NCI-H128 (cell line): ENCODE measurements at regions not wholly inside any gene's neighbourhood (a gene's known extent, or its start where the extent isn't known, plus 50 kb on each side); places are given as distances from the start of the nearest gene placed in this dataset.

Experiments used
- DNase-seq: peaks from one replicate; lab custom pipeline; 2025; ENCODE audit not compliant: unreplicated experiment; lab: John Stamatoyannopoulos, UW

DNA sequence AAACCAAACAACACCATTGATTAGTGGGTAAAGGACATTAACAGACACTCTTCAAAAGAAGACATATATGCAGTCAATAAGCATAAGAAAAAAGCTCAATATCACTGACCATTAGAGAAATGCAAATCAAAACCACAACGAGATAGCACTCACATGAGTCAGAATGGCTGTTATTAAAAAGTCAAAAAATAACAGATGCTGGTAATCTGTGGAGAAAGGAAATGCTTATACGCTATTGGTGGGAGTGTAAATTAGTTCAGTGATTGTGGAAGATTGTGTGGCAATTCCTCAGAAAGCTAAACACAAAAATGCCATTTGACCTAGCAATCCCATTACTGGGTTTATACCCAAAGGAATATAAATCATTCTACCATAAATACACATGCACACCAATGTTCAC lies 182.6 kb downstream of the TRPC6 start:
- DNase-seq, result no peak

DNA sequence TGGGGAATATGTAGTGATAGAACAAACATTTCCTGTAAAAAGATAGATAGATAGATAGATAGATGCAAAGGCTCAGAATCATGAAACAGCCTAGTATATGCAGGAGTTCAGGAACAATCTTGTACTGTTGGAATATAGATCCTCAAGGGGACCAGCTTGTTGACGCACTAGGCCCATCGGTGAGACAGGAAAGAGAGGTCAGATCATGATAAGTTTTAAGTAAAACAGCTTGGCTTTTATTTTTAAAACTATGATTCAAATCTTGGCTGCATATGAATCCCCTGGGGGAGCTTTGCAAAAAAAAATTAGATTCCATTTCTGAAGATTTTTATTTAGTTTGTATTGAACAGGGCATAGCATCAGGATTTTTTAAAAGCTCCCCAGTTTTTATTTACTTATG lies 185.8 kb downstream of the TRPC6 start:
- DNase-seq, result no peak

DNA sequence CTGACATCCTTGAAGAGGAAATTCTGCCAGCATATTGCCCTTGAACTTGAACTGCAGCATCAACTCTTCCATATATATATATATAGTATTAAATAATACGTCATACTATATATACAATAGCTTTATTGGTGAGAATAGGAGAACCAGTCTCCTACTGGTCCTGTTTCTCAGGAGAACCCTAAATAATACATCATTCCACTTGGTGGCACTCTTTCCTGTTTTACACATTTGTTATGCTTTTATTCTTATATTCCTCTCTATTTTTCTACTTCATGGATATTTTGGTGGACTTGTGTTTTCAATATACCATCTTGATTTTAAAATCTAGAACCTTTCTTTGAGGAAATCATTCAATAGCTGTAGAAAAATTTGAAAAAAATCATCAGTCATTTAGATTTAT lies 193.3 kb downstream of the TRPC6 start:
- DNase-seq, result no peak

DNA sequence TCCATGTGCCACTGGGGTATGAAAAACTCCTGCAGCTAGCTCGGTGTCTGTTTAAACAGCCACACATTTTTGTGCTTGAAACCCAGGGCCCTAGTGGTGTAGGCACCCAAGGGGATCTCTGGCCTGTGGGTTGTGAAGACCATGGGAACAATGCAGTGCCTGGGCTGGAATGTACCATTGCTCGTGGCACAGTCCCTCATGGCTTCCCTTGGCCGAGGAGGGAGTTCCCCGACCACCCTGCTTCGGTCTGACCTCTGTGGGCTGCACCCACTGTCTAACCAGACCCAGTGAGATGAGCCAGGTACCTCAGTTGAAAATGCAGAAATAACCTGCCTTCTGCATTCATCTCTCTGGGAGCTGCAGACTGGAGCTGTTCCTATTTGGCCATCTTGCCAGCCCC lies 214.0 kb downstream of the TRPC6 start:
- no peak for DNase-seq

DNA sequence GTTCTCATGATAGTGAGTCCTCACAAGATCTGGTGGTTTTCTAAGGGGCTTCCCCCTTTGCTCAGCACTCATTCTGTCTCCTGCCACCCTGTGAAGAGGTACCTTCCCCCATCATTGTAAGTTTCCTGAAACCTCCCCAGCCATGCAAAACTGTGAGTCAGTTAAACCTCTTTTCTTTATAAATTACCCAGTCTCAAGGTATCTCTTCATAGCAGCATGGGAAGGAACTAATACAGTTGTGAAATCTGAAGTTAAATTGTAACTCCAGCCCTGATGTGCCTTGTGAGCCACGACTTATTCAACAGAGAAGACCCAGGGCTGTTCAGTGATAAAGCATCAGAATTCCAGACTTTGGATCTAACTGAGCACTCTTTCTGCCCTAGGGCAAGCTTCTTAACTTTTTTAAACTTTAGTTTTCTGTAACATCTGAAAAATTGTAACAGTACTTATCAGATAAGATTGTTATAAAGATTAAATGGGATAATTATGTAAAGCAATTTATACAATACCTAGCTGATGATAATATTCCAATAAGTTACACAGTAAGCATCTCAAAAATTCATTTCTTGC lies 220.0 kb downstream of the TRPC6 start:
- no peak for DNase-seq

DNA sequence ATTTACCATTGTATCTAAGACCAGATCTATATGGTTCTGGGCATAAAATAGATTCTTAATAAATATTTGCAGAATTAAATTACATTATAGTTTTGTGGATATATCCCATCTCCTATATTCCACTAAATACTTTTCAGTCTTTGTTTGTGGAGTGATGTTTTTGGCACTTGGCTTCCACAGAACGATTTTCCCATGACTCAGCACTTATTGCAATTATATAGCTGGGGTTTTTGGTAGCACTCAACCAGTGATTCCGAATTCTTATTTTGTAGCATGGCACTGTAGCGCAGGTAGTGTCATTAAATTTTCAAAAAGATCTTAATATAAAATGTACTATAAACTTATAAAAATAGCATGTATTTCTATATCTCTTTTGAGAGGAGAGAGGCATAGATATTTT lies 221.2 kb downstream of the TRPC6 start:
- DNase-seq, result no peak

DNA sequence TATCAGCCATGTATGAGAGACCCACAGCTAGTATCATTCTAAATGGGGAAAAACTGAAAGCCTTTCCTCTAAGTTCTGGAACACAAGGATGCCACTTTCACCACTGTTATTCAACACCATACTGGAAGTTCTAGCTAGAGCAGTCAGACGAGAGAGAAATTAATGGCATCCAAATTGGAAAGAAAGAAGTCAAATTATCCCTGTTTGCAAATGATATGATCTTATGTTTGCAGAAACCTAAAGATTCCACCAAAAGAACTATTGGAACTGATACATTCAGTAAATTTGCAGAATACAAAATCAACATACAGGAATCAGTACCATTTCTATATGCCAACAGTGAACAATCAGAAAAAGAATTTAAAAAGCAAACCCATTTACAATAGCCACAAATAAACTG lies 226.0 kb downstream of the TRPC6 start:
- no peak for DNase-seq

DNA sequence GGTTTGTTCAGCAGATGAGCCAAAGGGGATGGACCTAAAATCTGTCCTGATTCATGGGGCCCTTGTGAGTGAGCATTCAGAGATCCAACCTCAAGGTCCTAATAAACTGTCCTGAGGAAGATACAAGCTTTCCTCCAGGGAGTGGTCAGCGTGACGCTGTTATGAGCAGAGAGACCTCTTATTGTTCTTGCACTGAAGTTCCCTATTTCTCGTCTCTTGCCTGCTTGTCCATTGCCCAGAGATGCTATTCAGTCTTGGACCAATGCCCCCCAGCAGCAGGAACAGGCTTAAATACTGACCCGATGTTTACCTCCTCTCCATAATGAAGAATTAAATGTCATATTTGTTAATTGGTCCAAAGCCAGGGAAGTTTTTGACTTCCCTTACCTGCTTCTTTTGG lies 225.2 kb upstream of the PGR start:
- DNase-seq, result no peak

DNA sequence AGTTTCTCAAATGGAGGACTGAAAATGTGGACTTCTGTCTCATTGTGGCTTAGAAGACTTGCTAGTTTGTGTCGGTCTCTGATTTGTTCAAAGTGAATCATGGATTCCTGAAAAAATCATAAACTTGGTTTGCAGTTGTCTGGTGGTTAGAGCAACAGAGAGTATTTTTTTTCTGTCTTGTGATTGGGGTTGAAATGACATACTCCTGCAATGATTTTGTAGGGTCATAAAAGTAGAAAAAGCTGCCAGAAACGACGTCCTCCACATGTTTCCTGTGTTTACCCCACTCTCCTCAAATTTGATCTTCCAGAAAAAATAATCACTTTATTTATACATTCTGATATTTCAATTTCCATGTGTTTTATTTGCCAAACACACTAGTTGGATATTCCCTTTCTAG lies 219.2 kb upstream of the PGR start:
- no peak for DNase-seq

DNA sequence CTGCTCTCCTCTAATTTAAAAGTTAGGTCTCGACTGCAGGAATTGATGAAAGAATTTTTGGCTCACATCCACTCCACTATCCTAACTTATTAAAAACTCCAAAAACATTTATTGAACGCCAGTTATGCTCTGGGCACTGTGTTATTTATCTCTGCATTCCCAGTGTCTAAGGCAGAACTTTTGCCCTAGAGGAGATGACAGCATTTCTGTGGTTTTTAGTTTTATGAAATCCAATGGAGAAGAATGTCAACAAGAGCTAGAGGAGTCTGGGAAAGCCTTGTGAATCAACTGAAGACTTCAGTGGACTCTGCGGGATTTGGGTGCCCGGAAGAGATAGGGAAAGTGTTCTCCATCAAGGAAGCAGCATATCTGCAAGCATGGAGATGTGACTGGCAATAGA lies 217.0 kb upstream of the PGR start:
- DNase-seq, result no peak

DNA sequence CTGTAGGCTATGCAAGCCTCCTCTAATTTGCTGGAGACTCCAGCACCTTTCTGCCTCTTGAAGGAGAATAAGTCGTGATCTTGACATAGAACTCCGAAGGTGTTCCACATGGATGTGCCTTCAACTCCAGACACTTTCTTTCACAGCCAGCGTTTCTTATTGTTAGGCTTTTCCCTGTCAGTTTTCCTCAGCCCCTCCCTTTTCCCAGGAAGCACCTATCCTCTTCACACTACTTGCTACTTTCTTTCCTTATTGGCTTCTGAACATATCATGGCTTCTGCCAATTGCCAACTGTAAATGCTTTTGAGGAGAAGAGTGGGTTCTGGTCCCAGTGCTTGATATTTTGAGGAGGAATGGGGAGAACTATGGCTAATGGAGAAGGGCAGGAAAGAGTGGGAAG lies 216.3 kb upstream of the PGR start:
- DNase-seq, result no peak

DNA sequence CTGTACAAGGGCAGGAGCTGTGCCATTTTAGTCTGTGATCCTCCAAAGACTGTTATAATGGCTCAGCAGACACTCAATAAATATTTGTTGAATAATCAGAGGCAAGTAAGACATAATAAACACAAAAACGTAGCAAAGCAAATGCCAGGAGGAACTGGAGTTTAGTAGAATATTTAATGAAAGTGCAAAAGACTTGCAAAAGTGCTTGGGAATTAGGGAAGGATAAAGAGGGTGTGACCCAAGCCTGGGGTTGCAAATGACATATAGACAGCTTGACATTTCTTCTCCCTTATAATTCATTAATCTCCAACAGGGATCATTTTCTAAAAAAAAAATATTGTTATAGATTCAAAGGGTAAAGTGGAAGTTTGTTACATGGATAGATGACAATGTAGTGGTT lies 212.7 kb upstream of the PGR start:
- DNase-seq, result no peak

DNA sequence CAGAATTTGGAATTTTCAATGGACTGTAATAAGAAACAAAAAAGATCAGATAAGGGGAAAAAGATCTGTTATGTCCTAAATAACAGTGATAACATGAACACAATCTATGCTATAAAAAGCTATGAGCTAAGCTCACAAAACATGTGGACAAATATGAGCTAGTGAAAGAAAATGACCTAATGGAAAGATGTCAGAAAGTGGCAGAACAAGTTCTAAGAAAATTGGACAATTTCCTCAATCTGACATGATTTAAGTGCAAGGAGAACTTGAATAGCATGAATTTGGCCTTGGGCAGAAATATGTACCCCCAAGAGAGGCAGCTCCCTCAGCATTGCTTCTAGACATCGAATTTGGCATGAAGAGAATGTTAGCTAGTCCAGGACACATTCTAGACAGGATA lies 212.0 kb upstream of the PGR start:
- no peak for DNase-seq

DNA sequence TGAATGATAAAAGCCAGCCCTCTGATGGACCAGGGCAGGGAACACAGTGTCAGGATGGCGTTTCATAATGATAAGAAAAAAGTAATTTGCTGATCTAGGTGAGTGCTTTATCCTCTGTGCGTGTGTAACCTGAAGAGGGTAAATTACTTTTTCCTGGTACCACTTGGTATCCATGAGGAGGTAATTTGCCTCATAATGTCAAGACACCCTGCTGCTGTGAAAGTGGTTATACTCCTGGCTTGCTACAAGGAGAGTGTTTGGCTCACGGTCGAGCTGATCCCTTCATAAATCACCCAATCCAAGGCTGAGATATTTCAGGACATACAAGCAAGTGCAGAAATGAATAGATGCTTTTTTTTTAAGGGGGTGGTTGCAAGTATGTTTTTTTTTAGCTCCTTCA lies 207.2 kb upstream of the PGR start:
- peak; percentile 68 for DNase-seq

DNA sequence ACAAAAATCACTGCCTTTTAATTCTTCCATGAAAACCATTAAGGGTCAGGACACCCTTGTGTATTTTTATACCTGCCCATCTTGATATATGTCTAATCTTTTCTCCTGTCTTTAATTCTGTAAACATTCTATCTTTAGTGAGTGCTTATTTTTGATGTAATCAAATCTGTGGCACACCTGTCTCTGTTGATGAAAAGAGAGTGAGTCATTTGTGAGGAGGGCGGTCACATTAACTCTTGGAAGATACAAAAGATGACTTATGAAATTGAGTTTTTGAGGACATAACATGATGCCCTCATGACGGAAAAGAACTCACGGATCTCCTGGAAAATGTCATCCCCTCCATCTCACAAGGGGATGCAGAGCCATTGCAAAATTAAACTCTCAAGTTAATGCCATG lies 206.5 kb upstream of the PGR start:
- DNase-seq, result peak; percentile 41

DNA sequence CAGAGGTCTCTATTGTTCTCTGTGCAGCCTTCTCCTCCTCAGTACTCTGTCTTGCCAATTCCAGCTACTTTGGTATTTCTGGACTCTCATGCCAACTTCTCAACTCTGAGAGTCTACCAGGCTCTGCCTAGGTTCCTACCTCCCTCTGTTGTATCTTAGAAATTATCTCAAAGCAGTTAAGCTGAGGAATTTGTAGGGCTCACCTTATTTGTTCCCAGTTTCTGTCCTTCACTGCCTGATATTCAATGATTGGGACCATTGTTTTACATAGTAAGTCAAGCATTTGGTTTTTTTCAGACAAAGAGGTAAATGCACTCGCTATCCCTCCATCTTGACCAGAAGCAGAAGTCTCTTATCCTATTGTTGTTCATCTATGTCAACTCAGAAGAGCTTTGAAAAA lies 205.0 kb upstream of the PGR start:
- no peak for DNase-seq

DNA sequence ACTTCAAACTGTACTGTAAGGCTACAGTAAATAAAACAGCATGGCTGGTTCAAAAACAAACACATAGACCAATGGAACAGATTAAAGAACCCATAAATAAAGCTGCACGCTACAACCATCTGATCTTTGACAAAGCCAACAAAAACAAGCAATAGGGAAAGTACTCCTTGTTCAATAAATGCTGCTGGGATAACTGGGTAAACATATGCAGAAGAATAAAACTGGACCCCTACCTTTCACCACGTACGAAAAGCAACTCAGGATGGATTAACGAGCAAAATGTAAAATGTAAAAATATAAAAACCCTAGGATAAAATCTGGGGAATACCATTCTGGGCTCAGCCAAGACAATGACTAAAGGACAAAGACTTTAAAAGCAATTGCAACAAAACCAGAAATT lies 201.8 kb upstream of the PGR start:
- DNase-seq, result no peak

DNA sequence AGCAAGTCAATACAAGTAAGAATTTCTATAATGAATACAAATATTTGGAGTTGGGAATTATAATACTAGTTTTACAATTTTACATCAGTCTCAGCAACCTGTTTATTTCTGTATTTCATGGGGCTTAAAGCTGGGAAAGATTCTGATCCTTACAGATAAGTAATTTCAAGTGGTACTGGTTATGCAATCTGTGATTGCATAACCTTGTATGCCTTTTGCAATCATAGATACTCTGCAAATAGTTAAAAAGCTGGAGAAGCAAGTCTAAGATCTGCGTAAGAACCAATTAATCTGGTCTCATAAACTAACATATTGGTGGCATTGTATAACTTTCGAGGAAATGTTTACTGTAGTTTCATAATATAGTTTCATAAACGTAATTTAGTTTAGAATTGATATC lies 198.3 kb upstream of the PGR start:
- no peak for DNase-seq

DNA sequence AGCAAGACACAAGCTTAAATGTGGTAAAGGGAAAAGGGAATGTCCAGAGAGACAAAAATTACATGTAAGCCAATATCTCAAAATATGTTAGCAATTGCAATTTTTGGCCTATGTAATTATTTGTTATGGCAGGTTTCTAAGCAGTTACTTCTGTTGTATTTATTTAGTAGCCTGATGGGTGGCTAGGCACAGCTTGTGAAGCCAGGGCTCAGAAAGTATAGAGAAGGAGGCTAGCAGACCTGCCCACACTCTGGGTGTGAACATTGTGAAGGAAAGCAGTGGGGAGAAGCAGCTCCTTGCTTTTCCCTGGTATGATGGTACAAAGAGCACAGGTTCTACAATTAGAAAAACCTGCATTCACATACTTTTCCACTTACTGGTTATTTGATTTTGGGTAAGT lies 196.5 kb upstream of the PGR start:
- no peak for DNase-seq

DNA sequence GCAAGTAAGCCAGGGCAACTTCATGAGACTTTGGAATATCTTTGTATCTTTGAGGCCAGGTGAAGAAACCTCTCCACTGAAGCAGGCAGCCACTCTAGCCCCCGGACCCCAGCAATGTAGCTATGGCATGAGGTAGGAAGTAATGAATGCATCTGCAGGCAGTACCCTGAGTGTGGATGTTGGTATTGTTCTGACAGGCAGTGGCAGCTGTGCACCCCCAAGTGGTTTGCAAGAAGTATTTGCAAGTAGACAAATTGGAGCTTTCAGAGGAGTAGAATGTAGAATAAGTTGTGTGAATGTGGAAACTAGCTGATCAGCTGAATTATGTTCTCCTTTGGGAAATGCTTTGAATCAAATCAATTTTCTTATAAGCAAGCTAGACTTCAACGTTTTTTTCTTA lies 194.4 kb upstream of the PGR start:
- no peak for DNase-seq

DNA sequence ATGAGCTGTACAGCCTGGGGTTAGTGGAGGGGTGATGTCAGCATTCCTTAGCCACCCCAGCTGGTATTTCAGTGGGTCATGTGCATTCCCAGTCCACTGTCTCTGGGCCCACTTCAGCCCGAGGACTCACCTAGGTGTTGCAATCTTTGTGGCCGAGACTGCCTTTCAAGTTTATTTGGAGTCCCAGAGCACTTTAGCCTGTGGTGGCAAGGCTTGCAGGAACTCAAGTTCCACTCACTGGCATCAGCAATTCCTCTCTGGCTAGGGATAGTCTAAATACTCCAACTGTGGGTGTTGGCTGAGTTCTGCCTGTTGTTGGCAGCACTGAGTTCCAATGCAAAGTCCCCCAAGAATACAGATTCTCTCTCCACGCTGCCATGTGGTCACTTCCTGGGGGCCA lies 191.6 kb upstream of the PGR start:
- no peak for DNase-seq

DNA sequence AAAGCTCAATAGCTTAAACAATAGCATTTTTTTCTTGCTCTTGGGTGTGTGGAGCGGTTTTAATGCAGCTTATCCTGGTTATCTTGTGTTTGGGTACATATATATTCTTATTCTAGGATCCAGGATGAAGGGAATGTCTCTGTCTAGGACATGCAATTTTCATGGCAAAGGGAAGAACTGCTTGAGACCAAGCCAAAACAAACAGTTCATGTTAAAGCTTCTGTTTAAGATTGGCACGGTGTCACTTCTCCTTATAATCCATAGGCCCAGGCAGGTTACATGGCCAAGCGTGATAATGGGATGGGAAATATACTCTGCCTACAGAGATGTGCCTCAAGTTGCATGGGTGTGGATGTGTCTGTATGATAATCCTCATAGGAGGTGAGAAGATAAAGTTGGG lies 177.1 kb upstream of the PGR start:
- no peak for DNase-seq

DNA sequence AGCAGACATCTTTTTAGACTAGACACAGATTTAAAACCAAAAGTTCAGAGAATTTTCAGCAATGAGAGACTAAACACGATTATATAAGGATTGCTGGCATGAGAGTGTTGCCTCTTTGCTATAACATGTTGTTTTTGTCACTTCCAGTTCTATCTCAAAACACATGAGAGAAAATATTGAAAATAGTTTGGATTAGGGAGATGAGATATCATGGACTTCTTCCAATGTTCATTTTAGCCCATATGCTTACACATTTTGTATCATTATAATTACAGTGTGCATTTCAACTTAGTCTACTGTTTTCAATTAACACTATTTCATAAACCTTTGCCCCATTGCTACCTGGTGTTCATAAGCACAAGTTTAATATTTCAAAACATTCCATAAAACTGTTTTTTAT lies 175.9 kb upstream of the PGR start:
- DNase-seq, result no peak

DNA sequence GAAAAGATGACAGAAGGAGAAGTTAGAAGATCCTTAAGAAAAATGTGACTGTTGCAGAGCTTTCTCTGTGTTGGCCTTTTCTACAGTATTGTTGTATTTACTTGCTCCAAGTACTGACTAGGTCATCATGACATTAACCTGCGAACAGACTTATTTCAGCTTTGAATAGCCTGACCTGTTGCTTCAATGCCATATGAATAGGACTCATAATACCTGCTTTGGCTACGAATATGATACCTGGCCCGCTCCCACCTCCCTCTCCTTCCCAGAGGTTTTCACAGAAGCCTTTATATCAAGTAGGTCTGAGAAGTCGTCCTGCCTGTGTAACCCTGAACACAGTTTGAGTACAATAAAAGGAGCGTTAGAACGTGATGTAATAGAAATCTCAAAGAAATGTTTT lies 169.6 kb upstream of the PGR start:
- no peak for DNase-seq
